Keratinocyte (primary cell): ENCODE measurements at regions not wholly inside any gene's neighbourhood (a gene's known extent, or its start where the extent isn't known, plus 50 kb on each side); places are given as distances from the start of the nearest gene placed in this dataset.

Experiments
- DNase-seq: peaks from one replicate; pipeline ENCODE4 v3.0.0-alpha.2; 2011; ENCODE audit warnings: low read depth, missing footprints, low spot score
- FAIRE-seq: peaks from 2 replicates; lab custom pipeline; 2011; peaks lifted over from hg19 to GRCh38; lab: Jason Lieb, UNC
- H2AFZ ChIP-seq: 2 replicates; pipeline ENCODE4 v1.6.0; 2012; ENCODE audit warnings: low read length, control low read depth, inconsistent platforms; ENCODE audit not compliant: control insufficient read depth
- H3K27ac ChIP-seq: 2 replicates; pipeline ENCODE4 v1.5.1; 2011; ENCODE audit warnings: low read length; ENCODE audit not compliant: control insufficient read depth, insufficient read depth
- H3K27me3 ChIP-seq: 3 replicates; pipeline ENCODE4 v1.6.0; 2011; ENCODE audit warnings: low read length; ENCODE audit not compliant: control insufficient read depth, insufficient read depth; ENCODE audit errors: extremely low read depth
- H3K36me3 ChIP-seq, 2 experiments: 2 replicates in 1 of 2; 3 replicates in 1 of 2; pipeline ENCODE4 v1.5.1; 2011; ENCODE audit warnings: low read length in 2 of 2, mild to moderate bottlenecking in 1 of 2; ENCODE audit not compliant: control insufficient read depth in 2 of 2, insufficient read depth in 2 of 2; ENCODE audit errors: extremely low read depth in 1 of 2
- H3K4me1 ChIP-seq: 3 replicates; pipeline ENCODE4 v1.5.1; 2011; ENCODE audit warnings: low read length; ENCODE audit not compliant: control insufficient read depth, insufficient read depth; ENCODE audit errors: extremely low read depth
- H3K4me2 ChIP-seq: 3 replicates; pipeline ENCODE4 v1.6.0; 2011; ENCODE audit warnings: low read depth, low read length; ENCODE audit not compliant: control insufficient read depth, insufficient read depth; ENCODE audit errors: extremely low read depth
- H3K4me3 ChIP-seq, 3 experiments: fragments of 200-600 bp in 1 of 3; sonication (generic) in 1 of 3; 2 replicates in 2 of 3; 3 replicates in 1 of 3; pipeline ENCODE4 v1.5.1; 2011 to 2016; ENCODE audit warnings: low read length in 3 of 3, mild to moderate bottlenecking in 3 of 3, control low read depth in 2 of 3, inconsistent platforms in 1 of 3, low read depth in 1 of 3, mixed read lengths in 1 of 3, mixed run types in 1 of 3, moderate library complexity in 1 of 3; ENCODE audit not compliant: control insufficient read depth in 2 of 3, insufficient read depth in 2 of 3; ENCODE audit errors: extremely low read depth in 1 of 3
- H3K79me2 ChIP-seq: 2 replicates; pipeline ENCODE4 v1.6.0; 2012; ENCODE audit warnings: low read length; ENCODE audit not compliant: control insufficient read depth, insufficient read depth
- H3K9ac ChIP-seq: 3 replicates; pipeline ENCODE4 v1.6.0; 2011; ENCODE audit warnings: low read length; ENCODE audit not compliant: control insufficient read depth, insufficient read depth; ENCODE audit errors: extremely low read depth
- H3K9me1 ChIP-seq: 3 replicates; pipeline ENCODE4 v1.6.0; 2011; ENCODE audit warnings: low read length; ENCODE audit not compliant: control insufficient read depth, insufficient read depth; ENCODE audit errors: extremely low read depth
- H3K9me3 ChIP-seq: 2 replicates; pipeline ENCODE4 v1.5.1; 2012; ENCODE audit warnings: low read depth, low read length; ENCODE audit not compliant: control insufficient read depth
- H4K20me1 ChIP-seq: 3 replicates; pipeline ENCODE4 v1.6.0; 2011; ENCODE audit warnings: low read length; ENCODE audit not compliant: control insufficient read depth, insufficient read depth; ENCODE audit errors: extremely low read depth
- CTCF ChIP-seq, 3 experiments: IDR thresholded peaks in 1 of 3; conservative IDR thresholded peaks in 1 of 3; optimal IDR thresholded peaks in 1 of 3; 2 replicates in 2 of 3; 3 replicates in 1 of 3; pipeline versions ENCODE3 to v1.5.1; 2011; ENCODE audit warnings: low read length in 3 of 3, mild to moderate bottlenecking in 3 of 3, moderate library complexity in 2 of 3, control low read depth in 1 of 3, inconsistent platforms in 1 of 3; ENCODE audit not compliant: insufficient read depth in 2 of 3; ENCODE audit errors: extremely low read depth in 1 of 3
- EZH2 ChIP-seq: IDR thresholded peaks from one replicate; pipeline ENCODE4 v1.6.1; 2012; ENCODE audit warnings: inconsistent platforms, mild to moderate bottlenecking, low read length, moderate library complexity
- dilution Hi-C: fragments of 300-500 bp; cut with MboI; formaldehyde crosslinking; loops from one replicate; pipeline ENCODE4 v1.7.0; 2020; ENCODE audit warnings: low sequenced_read_pairs; ENCODE audit not compliant: extremely low pct_ligation_motif_present

- no peak overlapping the region for H3K4me3 ChIP-seq
- H3K9me3 ChIP-seq, result no peaks in the 10 kb centered on the region
- H3K79me2 ChIP-seq, result no peaks in the 10 kb centered on the region
- no peak overlapping the region for H2AFZ ChIP-seq
- H3K4me1 ChIP-seq, result no peaks in the 10 kb centered on the region
- no peaks in the 10 kb centered on the region for H3K9me1 ChIP-seq
- no peak for FAIRE-seq
- H3K27ac ChIP-seq, result no peak overlapping the region
- no peak overlapping the region for H3K4me2 ChIP-seq
- dilution Hi-C loops, result no loop called here
- no peak for DNase-seq
- H3K9ac ChIP-seq, result no peak overlapping the region
- no peaks in the 10 kb centered on the region for H4K20me1 ChIP-seq
- no peaks in the 10 kb centered on the region for H3K36me3 ChIP-seq
- TF ChIP-seq CTCF (optimal IDR thresholded peaks at IDR 0.05 in 1 of 3, IDR thresholded peaks at IDR 0.05 in 1 of 3, conservative IDR thresholded peaks at IDR 0.05 in 1 of 3; ENCODE audit: extremely low read depth in 1 of 3, insufficient read depth in 2 of 3, low read length in 3 of 3) (no peak), EZH2 (no peak)
- peaks cover 17% of the 10 kb centered on the region for H3K27me3 ChIP-seq
These were observed 456.2 kb upstream of the SULF2 start for GRCh38 chr20:48241482-48241881.

- Histone ChIP-seq H4K20me1 (no peaks in the 10 kb centered on the region), H3K4me1 (no peaks in the 10 kb centered on the region), H3K9ac (no peak overlapping the region), H3K4me3 (no peak overlapping the region), H3K4me2 (no peak overlapping the region), H3K27me3 (peaks cover 10% of the 10 kb centered on the region), H3K27ac (no peak overlapping the region), H3K9me3 (no peaks in the 10 kb centered on the region), H3K36me3 (no peaks in the 10 kb centered on the region), H2AFZ (no peak overlapping the region), H3K9me1 (no peaks in the 10 kb centered on the region), H3K79me2 (no peaks in the 10 kb centered on the region)
- FAIRE-seq, result no peak
- dilution Hi-C loops, result no loop called here
- TF ChIP-seq CTCF (optimal IDR thresholded peaks at IDR 0.05 in 1 of 3, IDR thresholded peaks at IDR 0.05 in 1 of 3, conservative IDR thresholded peaks at IDR 0.05 in 1 of 3; ENCODE audit: extremely low read depth in 1 of 3, insufficient read depth in 2 of 3, low read length in 3 of 3), result no peak
- DNase-seq, result no peak
These were observed 453.5 kb upstream of the SULF2 start for GRCh38 chr20:48238781-48239180.
